AG09309 (cell line): ENCODE measurements at regions not wholly inside any gene's neighbourhood (a gene's known extent, or its start where the extent isn't known, plus 50 kb on each side); places are given as distances from the start of the nearest gene placed in this dataset.
A peak's percentile ranks its signal among the peaks of the same experiment; 100 is the strongest.

Experiments
- DNase-seq: peaks from one replicate; pipeline ENCODE4 v3.0.0-alpha.2; 2010; ENCODE audit warnings: low read depth
- H3K4me3 ChIP-seq: 2 replicates; pipeline ENCODE4 v1.5.1; 2011; ENCODE audit warnings: mild to moderate bottlenecking, low read depth, low read length, moderate library complexity; ENCODE audit not compliant: control insufficient read depth
- TF ChIP-seq, protein P1 (sequence below): IDR thresholded peaks from 2 replicates; pipeline ENCODE4 v1.5.1; 2011; ENCODE audit warnings: mild to moderate bottlenecking, low read depth, low read length, inconsistent platforms; ENCODE audit not compliant: insufficient read depth, control insufficient read depth; ENCODE audit errors: missing control alignments

DNA sequence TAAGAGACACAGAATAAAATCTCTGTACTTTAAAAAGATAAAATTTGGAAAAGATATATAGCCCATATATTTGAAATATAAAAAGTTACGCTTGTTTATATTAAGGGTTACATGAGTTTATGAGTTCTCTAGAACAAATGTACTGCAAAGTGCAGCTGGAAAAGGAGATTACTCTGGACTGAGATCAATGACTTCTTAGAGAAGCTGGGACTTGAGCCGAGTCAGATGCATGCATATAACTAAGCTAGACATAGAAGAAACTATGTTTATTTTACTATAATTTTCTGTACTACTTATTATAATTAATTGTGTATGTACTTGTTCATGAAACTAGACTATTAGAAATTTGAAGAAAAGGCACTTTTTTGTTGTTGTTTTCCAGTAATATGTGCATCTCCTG, 170.3 kb upstream of the NXPH2 start:
- TF ChIP-seq, protein P1, sequence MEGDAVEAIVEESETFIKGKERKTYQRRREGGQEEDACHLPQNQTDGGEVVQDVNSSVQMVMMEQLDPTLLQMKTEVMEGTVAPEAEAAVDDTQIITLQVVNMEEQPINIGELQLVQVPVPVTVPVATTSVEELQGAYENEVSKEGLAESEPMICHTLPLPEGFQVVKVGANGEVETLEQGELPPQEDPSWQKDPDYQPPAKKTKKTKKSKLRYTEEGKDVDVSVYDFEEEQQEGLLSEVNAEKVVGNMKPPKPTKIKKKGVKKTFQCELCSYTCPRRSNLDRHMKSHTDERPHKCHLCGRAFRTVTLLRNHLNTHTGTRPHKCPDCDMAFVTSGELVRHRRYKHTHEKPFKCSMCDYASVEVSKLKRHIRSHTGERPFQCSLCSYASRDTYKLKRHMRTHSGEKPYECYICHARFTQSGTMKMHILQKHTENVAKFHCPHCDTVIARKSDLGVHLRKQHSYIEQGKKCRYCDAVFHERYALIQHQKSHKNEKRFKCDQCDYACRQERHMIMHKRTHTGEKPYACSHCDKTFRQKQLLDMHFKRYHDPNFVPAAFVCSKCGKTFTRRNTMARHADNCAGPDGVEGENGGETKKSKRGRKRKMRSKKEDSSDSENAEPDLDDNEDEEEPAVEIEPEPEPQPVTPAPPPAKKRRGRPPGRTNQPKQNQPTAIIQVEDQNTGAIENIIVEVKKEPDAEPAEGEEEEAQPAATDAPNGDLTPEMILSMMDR: no peak
- H3K4me3 ChIP-seq: no peak overlapping the region
- DNase-seq: no peak

DNA sequence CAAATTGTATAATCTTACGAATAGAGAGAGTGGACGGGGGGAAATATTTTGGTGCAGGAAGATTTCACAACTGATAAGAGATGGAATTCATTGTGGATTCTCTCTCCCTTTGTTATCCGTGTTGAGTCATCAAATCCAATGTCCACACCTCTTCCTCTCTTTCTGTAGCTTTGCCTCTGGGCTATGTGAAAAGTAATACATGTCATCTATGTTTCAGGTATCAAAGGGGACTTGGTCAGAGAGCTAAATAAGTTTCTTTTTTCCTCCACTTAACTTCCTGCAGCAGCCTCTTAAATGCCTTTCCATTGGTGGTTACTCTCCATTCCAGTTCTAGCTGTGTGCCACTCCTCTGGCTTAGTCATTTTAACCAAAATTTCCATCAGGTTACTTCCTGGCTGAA, 169.3 kb upstream of the NXPH2 start:
- no peak for DNase-seq
- TF ChIP-seq, protein P1: no peak

DNA sequence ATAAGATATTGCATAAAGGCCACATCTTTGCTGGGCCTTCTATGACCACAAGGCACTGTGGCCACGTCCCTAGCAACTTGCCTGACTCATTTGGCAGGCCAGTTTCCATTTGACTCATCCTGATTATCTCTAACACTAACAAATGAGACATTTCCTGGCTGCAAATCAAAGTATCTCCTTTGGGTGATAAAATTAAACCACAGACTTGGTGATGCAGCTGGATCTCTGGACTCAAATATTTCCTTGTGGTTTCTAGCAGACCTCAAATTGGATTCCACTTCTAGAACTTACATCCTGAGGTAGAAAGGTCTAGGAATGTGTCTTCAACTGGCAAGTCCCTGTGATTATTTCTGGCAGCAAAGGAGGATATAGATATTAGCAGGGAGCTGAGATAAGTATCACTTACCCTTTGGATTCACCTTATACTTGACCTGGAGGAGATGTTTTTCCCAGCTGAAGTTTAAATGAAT, 167.9 kb upstream of the NXPH2 start:
- TF ChIP-seq, protein P1: no peak
- no peak overlapping the region for H3K4me3 ChIP-seq
- DNase-seq: peak; percentile 50

More for the DNA sequence above, 169.3 kb upstream of the NXPH2 start:
- no peak overlapping the region for H3K4me3 ChIP-seq

DNA sequence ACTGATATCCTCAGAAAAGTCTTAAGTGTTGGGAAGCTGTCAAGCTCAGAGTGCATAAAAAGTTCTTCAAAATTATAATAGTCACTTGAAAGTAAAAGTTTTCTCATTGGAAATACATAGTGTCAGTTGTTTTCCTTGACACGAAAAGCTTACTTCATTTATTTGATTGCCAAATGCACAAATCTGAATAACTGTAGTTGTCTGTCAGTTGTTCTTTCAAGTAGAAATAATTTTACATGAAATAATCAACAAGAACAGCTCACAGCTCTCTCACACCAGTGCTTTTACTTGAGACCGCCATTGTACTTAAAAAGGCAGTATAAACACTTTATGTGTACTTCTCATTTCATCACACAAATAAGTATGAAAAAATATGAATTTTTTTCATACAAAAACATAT, 163.3 kb upstream of the NXPH2 start:
- DNase-seq: no peak
- TF ChIP-seq, protein P1: no peak
- H3K4me3 ChIP-seq: no peak overlapping the region

DNA sequence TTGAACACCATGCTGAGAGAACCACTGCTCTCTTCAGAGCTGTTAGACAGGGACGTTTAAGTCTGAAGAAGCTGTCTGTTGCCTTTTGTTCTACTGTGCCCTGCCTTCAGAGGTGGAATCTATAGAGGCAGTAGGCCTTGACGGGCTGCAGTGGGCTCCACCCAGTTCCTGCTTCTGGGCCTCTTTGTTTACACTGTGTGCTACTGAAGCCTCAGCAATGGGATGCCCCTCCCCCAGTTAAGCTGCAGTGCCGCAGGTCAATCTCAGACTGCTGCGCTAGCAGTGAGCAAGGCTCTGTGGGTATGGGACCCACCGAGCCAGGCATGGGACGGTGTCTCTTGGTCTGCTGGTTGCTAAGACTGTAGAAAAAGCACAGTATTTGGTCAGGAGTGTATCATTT, 162.3 kb upstream of the NXPH2 start:
- DNase-seq: no peak
- no peak overlapping the region for H3K4me3 ChIP-seq
- TF ChIP-seq, protein P1: no peak

DNA sequence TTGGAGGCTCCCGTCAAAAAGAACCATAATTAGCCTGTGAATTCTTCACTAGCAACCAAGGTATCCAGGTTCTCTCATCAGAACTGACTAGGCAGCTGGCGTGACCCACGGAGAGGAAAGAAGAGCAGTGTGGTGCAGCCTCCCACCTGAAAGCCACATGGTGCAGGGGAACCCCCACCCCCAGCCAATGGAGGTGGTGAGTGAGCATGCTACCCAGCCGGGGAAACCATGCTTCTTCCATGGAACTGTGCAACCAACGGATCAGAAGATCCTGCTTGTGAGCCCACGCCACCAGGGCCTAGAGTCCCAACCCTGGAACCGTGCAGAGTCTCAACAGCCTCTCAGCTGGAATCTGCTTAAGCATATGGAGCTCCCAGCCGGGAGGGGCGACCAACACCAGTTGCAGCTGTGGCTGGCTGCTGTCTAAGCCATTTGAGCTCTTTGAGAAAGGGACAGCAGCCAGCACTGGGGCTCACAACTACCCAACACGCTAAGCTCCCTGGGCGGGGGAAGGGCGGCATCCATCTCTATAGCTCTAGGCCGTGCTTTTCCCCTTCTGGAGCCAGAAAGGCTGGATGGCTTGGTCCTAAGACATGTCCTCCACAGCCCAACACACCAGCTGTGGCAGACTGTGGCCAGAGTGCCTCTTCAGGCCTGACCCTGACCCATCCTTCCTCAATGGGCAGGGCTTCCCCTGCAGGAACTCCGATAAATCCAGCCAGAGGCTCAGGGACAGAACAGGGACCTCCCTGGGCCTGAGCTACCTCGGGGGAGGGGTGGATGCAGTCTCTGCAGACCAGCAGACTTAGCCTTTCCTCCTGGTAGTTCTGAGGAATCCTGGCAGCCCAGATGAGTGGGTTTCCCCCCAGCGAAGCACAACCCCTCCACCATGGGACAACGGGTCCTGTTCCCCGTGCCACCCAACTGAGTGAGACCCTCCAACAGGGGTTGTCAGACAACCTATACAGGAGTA, 151.4 kb upstream of the NXPH2 start:
- H3K4me3 ChIP-seq: no peak overlapping the region
- TF ChIP-seq, protein P1: no peak
- DNase-seq: no peak
